Dendritic cell treated with granulocyte-macrophage colony-stimulating factor and Interleukin-4, amounts not matched to agents 40 ng/mL and 50 ng/mL, for 4 days (primary cell): ENCODE measurements at regions not wholly inside any gene's neighbourhood (a gene's known extent, or its start where the extent isn't known, plus 50 kb on each side); places are given as distances from the start of the nearest gene placed in this dataset.

ENCODE experiments used
- H3K27ac Mint-ChIP-seq: one replicate; pipeline ENCODE4 v1.8.0; 2022; ENCODE audit warnings: mild to moderate bottlenecking, mixed read lengths
- H3K27me3 Mint-ChIP-seq: one replicate; pipeline ENCODE4 v1.8.0; 2022; ENCODE audit warnings: mild to moderate bottlenecking, mixed read lengths
- H3K36me3 Mint-ChIP-seq: one replicate; pipeline ENCODE4 v1.8.0; 2022; ENCODE audit warnings: low read depth, mixed read lengths
- H3K4me1 Mint-ChIP-seq: one replicate; pipeline ENCODE4 v1.8.0; 2022; ENCODE audit warnings: low read depth, mixed read lengths
- H3K4me3 Mint-ChIP-seq: one replicate; pipeline ENCODE4 v1.8.0; 2022; ENCODE audit warnings: mild to moderate bottlenecking, moderate library complexity, mixed read lengths
- H3K9me3 Mint-ChIP-seq: one replicate; pipeline ENCODE4 v1.8.0; 2022; ENCODE audit warnings: mixed read lengths
- intact Hi-C: fragments of 100-400 bp; cut with micrococcal nuclease; formaldehyde crosslinking; loops from one replicate; pipeline ENCODE4 v1.15.0; 2022

DNA sequence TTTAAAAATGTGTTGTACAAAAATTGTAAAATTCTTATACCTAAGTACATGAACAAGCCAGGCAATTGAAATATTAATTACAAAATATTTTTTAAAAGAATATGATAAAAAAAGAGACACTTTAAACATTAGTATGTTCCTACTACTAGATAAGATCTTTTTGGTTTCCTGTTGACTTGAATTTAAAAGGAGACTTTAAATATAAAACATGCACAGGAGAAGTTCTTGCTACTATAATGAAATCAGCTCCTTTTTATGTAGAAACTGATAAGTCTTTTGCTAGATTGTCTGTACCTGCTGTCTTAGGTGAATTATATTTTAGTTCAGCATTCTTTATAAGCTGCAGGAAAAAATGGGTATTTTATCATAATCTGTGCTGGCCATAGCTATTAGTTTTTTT lies 140.2 kb downstream of the TNFSF13B start:
- Mint-ChIP-seq H3K4me3 (no peak overlapping the region), H3K27ac (no peak overlapping the region), H3K4me1 (no peaks in the 10 kb centered on the region), H3K36me3 (no peaks in the 10 kb centered on the region), H3K27me3 (no peaks in the 10 kb centered on the region), H3K9me3 (peaks cover 9% of the 10 kb centered on the region)
- intact Hi-C loops, result no loop called here

DNA sequence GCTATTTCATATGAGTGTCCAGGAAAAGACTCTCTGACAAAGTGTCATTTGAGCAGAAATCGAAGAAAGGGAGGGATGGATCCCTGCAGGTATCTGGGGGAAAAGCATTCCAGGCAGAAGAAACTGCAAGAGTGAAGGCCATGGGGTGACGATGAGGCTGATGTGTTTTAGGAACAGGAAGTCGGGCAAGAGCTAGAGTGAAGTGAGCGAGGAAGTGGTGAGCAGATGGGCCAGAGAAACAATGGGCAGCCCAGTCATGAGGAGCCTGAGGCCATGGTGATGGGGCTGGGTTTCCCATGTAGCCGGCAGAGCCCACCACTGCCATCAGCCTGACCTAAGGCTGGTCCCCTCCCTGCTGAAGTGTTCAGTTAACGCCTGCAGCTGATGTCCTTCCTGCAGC lies 150.2 kb downstream of the TNFSF13B start:
- H3K36me3 Mint-ChIP-seq, result no peaks in the 10 kb centered on the region
- no peak overlapping the region for H3K27ac Mint-ChIP-seq
- H3K4me3 Mint-ChIP-seq, result no peak overlapping the region
- no peaks in the 10 kb centered on the region for H3K27me3 Mint-ChIP-seq
- peaks cover 12% of the 10 kb centered on the region for H3K4me1 Mint-ChIP-seq
- H3K9me3 Mint-ChIP-seq, result peaks cover 22% of the 10 kb centered on the region
- intact Hi-C loops, result no loop called here

DNA sequence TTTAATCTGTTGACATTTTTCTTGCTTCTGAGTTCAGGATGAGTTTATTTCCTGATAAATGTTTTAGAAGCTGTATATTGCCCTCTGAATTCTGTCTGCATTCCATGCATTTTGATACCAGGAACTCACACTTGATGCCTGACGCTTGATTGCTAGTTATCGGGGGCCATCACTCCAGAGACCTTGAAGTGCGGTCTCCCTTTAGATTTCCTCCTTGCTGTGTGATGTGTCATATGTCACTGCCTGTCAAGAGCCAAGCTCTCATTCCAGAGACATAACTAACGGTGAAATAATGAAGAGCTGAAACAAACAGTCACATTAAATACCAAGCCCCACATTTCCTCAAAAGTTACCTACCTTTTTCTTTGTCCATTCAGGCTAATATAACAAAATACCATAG lies 155.5 kb downstream of the TNFSF13B start:
- Mint-ChIP-seq H3K4me1 (no peaks in the 10 kb centered on the region), H3K9me3 (peaks cover under 1% of the 10 kb centered on the region), H3K27ac (no peak overlapping the region), H3K27me3 (no peaks in the 10 kb centered on the region), H3K36me3 (no peaks in the 10 kb centered on the region), H3K4me3 (no peak overlapping the region)
- intact Hi-C loops, result no loop called here

DNA sequence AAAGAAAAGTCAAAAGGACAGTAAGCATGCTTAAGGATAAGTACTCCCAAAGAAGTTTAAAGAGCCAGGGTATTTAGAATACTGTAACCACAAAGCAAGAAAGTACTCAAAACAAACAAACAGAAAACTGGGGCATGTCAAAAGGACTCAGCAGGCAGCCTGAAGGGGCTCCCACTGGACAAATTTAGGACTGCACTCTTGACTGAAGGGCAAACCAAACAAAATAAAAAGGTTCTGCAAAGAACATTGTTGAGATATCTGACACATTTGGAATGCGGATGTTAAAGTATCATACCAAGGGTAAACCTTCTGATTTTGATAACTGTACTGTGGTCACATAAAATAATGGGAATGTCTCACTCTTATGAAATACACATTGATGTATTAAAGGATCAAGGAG lies 157.4 kb downstream of the TNFSF13B start:
- Mint-ChIP-seq H3K4me1 (no peaks in the 10 kb centered on the region), H3K4me3 (no peak overlapping the region), H3K27me3 (no peaks in the 10 kb centered on the region), H3K9me3 (no peaks in the 10 kb centered on the region), H3K36me3 (no peaks in the 10 kb centered on the region), H3K27ac (no peak overlapping the region)
- intact Hi-C loops, result no loop called here

DNA sequence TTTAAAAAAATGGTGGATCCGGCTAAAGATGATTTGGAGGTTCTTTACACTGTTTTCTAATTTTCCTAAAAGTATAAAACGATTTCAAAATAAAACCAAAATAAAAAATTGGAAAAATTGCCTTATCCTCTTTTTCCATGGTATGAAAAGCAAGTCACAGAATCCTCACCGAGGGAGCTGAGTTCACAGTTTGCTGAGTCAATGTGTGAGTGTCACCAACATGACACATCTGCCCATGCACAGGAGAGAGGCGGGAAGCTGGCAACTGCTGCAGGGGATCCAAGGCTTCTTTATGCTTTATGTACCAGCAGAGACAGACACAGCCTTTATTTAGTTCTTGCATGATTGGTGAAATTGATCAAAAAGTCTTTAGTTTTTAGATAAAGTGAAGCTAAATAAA lies 157.8 kb downstream of the TNFSF13B start:
- no peak overlapping the region for H3K4me3 Mint-ChIP-seq
- H3K27me3 Mint-ChIP-seq, result no peaks in the 10 kb centered on the region
- no peak overlapping the region for H3K27ac Mint-ChIP-seq
- no peaks in the 10 kb centered on the region for H3K4me1 Mint-ChIP-seq
- no peaks in the 10 kb centered on the region for H3K36me3 Mint-ChIP-seq
- intact Hi-C loops, result no loop called here
- no peaks in the 10 kb centered on the region for H3K9me3 Mint-ChIP-seq

DNA sequence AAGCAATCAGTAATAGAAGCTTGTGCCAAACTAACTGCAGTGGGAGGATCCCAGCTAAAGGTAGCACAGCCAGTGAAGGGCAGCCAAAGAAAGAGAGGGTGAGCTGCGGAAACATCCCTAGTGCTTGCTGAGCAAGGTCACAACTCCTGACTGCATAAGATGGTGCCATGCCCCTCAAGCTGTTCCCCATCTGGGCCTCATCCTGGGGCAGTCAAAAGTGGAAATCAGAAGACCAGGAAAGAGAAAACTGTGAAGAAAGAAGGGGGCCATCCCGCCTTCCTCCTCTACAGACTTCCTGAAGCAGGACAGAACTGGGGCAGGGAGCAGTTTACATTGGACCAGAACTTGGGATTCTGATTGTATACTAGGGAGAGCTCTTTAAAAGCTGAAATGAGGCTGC lies 159.2 kb downstream of the TNFSF13B start:
- no peak overlapping the region for H3K4me3 Mint-ChIP-seq
- H3K27ac Mint-ChIP-seq, result no peak overlapping the region
- intact Hi-C loops, result no loop called here
- H3K9me3 Mint-ChIP-seq, result no peaks in the 10 kb centered on the region
- no peaks in the 10 kb centered on the region for H3K27me3 Mint-ChIP-seq
- H3K4me1 Mint-ChIP-seq, result no peaks in the 10 kb centered on the region
- H3K36me3 Mint-ChIP-seq, result no peaks in the 10 kb centered on the region

DNA sequence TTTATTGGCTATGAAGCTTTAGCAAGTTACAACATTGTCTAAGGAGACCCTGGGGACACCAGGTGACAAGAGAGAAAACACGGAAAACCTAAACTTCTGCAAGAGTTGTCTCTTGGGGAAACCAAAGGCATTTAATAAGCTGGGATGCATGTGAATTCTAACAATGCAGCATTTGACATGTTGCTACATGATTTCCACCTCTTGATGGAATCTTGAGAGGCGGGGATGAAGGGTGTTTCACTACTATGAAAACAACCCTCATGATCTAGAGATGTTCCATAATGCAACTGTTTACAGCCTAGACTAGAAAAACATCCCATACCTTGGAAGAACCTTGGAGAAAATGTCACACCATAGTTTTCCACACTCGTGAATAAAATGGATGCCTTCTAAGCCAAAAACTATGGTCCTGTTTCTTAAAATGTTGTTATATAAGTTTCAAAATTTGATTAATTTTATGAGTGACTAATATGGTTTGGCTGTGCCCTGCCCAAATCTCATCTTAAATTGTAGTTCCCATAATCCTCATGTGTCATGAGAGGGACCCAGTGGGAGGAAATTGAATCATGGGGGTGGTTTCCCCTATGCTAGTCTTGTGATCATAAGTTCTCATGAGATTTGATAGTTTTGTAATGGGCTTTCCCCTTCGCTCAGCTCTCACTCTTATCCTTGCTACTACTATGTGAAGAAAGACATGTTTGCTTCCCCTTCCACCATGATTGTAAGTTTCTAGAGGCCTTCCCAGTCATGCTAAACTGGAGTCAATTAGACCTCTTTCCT lies 164.6 kb downstream of the TNFSF13B start:
- Mint-ChIP-seq H3K27me3 (no peaks in the 10 kb centered on the region), H3K36me3 (no peaks in the 10 kb centered on the region), H3K9me3 (peaks cover 9% of the 10 kb centered on the region), H3K4me1 (no peaks in the 10 kb centered on the region), H3K4me3 (no peak overlapping the region), H3K27ac (no peak overlapping the region)
- intact Hi-C loops, result no loop called here

DNA sequence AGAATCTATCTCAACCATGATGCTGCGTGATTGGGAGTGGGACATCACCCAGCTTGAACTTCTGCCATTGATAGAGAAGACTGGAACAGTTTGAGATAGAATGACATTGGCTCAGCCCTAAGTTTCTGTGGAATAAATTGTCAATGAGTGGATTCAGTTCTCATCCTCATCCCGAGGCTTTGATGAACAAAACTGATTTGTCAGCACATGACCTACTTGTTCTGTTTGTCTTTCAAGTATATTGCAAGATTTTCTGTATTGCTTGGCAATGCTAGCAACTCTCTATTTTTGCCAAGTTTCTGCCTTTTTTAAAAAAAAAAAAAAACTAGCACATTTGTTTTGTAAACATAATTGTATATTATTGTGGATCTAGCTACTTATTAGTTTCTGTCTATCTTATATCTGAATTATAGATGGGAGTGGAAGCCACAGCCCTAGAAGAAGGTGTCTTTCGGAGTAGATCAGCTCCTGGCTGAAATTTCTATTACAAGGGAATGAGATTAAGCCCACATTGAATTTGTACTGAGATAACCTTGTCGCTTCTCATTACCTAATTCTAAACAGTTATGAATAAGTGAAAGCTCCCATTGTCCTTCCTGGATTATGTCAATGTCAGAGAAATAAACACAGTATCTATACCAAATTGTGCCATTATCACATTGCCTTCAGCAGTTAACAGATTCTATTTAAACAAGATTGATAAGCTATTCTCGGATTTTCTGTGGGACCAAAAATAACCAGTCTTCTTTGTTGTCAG lies 166.1 kb downstream of the TNFSF13B start:
- intact Hi-C loops, result no loop called here

DNA sequence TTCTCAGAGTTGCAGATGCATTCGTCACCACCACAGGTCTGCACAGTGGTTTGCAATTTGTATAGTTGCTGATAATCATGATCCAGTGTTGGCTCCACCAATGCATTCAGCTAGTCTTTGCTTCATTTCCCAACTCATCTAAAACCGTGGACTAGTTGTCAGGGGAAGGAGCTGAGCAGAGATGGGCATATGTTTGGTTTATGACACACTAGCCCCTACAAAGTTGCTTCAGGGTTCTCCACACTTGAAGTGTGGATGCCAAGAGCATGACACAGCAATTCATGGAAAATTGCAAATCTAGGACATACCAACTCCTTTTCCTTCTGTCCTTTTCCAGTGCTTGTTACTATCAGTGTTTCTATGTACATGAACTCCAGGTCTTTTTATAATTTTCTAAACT lies 168.0 kb downstream of the TNFSF13B start:
- intact Hi-C loops, result no loop called here
- H3K27me3 Mint-ChIP-seq, result no peaks in the 10 kb centered on the region
- no peaks in the 10 kb centered on the region for H3K36me3 Mint-ChIP-seq
- H3K4me3 Mint-ChIP-seq, result no peak overlapping the region
- H3K27ac Mint-ChIP-seq, result no peak overlapping the region
- H3K4me1 Mint-ChIP-seq, result no peaks in the 10 kb centered on the region
- H3K9me3 Mint-ChIP-seq, result peaks cover 9% of the 10 kb centered on the region

More for the DNA sequence above, 166.1 kb downstream of the TNFSF13B start:
- Mint-ChIP-seq H3K36me3 (no peaks in the 10 kb centered on the region), H3K27ac (no peak overlapping the region), H3K27me3 (no peaks in the 10 kb centered on the region), H3K4me3 (no peak overlapping the region), H3K4me1 (no peaks in the 10 kb centered on the region), H3K9me3 (peaks cover 9% of the 10 kb centered on the region)

DNA sequence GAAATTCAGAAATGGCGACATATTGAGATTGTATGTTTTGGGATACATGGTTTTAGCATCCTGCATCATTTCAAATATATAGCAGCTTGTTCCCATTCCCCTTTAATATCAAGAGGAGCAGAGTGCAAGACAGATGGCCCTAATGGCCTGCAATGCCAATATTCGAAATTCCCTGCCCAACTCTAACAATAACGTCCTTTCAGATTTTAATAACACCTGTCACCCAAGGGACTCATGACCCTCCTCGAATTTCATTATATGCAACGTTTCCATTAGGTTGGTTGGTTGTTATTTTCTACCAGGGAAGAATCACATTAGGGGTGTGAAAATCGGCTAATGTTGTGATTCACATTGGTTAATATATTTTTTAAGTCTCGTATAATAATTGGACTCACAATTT lies 170.0 kb downstream of the TNFSF13B start:
- Mint-ChIP-seq H3K4me3 (no peak overlapping the region), H3K27ac (no peak overlapping the region), H3K9me3 (peaks cover 4% of the 10 kb centered on the region), H3K4me1 (no peaks in the 10 kb centered on the region), H3K27me3 (no peaks in the 10 kb centered on the region), H3K36me3 (no peaks in the 10 kb centered on the region)
- intact Hi-C loops, result no loop called here

DNA sequence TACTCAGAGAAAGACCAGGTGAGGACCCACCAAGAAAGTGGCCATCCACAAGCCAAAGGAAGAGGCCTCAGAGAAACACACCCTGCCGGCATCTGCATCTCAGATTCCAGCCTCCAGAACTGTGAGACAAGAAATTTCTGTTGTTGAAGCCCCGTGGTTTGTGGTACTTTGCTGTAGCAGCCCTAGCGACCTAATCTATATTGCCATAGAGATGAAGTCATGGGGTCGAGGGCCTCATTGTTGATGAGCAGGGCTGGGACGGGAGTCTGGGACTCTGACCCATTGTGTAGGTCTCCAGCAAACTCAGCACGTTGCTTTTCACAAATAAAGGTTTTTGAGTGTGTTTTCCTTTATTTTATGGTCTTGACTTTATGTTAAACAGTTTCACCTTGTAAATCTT lies 174.9 kb downstream of the TNFSF13B start:
- intact Hi-C loops, result no loop called here
- no peaks in the 10 kb centered on the region for H3K9me3 Mint-ChIP-seq
- H3K27ac Mint-ChIP-seq, result no peak overlapping the region
- no peaks in the 10 kb centered on the region for H3K36me3 Mint-ChIP-seq
- H3K4me1 Mint-ChIP-seq, result no peaks in the 10 kb centered on the region
- H3K4me3 Mint-ChIP-seq, result no peak overlapping the region
- no peaks in the 10 kb centered on the region for H3K27me3 Mint-ChIP-seq

DNA sequence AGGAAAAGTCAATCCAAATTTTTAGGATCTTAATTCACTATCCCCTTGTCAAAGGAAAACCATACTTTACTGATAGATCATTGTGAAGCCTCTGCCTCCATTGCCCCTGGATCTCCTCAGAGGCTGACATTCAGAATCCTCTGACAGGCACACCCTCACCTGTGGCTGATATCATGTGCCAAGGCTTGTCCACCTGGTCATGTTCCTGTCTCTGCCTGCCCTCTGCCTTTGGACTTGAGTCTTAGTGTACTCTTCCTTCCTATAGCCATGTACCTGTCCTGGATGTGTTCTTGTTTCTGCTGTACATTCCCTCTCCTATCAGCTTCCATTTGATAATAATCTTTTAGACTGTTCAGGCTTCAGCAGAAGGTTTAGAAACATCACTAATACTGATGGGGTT lies 179.4 kb downstream of the TNFSF13B start:
- Mint-ChIP-seq H3K4me1 (no peaks in the 10 kb centered on the region), H3K27ac (no peak overlapping the region), H3K4me3 (no peak overlapping the region), H3K27me3 (no peaks in the 10 kb centered on the region), H3K36me3 (no peaks in the 10 kb centered on the region), H3K9me3 (peaks cover 10% of the 10 kb centered on the region)
- intact Hi-C loops, result no loop called here

DNA sequence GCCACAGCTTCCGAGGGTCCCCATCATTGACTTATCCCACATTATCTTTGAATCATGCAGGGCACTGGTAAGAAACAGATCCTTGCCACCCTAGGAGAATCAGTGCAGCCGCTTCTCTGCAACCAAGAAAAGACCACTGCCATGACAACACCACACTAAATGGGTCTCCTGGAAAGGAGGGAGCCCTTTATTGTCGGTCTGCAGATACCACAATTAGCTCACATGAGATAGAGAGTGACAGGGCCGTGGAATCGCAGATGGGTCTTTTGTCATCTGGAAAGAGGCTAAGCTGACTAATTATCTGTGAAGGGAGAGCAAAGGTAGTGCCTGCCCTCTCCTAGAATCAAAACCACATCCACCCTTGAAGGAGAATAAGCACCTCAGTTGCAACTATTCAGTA lies 178.3 kb upstream of the MYO16 start:
- Mint-ChIP-seq H3K4me3 (no peak overlapping the region), H3K27me3 (no peaks in the 10 kb centered on the region), H3K9me3 (peaks cover 10% of the 10 kb centered on the region), H3K36me3 (no peaks in the 10 kb centered on the region), H3K27ac (no peak overlapping the region), H3K4me1 (no peaks in the 10 kb centered on the region)
- intact Hi-C loops, result no loop called here

DNA sequence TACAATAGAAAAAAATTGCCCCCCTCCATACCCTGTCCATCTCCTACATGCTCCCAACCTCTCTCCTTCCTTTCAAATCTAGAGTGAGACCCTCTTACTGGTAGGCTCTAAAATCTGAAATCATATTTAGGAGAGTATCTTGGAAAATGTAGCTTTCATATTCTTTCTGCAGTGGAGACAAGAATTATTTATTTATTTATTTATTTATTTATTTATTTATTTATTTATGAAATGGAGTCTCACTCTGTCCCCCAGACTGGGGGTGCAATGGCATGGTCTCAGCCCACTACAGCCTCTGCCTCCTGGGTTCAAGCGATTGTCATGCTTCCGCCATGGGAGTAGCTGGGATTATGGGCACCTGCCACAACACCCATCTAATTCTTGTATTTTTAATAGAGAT lies 174.1 kb upstream of the MYO16 start:
- Mint-ChIP-seq H3K9me3 (peaks cover 17% of the 10 kb centered on the region), H3K36me3 (no peaks in the 10 kb centered on the region), H3K4me1 (no peaks in the 10 kb centered on the region), H3K4me3 (no peak overlapping the region), H3K27ac (no peak overlapping the region), H3K27me3 (no peaks in the 10 kb centered on the region)
- intact Hi-C loops, result no loop called here

DNA sequence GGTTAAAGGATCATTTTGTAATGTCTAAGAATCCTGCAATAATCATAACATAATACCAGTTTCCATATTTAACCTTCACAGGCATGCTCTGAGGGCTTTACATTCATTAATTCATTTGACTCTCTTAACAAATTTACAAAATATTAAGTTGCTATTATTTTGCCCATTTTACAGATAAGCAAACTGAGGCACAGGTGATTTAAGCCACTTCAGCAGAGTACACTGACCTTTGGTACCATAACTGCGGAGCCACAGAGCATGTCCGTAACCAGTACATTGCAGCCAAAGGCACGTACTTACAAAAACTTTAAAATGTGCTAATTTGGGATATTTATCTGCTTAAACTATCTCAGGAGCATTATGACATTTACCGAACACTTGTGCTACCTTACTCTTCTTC lies 169.4 kb upstream of the MYO16 start:
- Mint-ChIP-seq H3K27ac (no peak overlapping the region), H3K4me1 (no peaks in the 10 kb centered on the region), H3K36me3 (no peaks in the 10 kb centered on the region), H3K4me3 (no peak overlapping the region), H3K9me3 (peaks cover 9% of the 10 kb centered on the region), H3K27me3 (no peaks in the 10 kb centered on the region)
- intact Hi-C loops, result no loop called here
